Embryonic facial prominence (tissue), 1 donor: ENCODE measurements at regions not wholly inside any gene's neighbourhood (a gene's known extent, or its start where the extent isn't known, plus 50 kb on each side); places are given as distances from the start of the nearest gene placed in this dataset.
"Not testable (repeated sequence)": the region's sequence is repeated elsewhere in the genome, so short reads cannot be mapped to it uniquely, and the experiment has no call there.

Experiments
- DNase-seq: peaks from one replicate; pipeline ENCODE4 v3.0.0-alpha.2; 2016; ENCODE audit errors: extremely low spot score

DNA sequence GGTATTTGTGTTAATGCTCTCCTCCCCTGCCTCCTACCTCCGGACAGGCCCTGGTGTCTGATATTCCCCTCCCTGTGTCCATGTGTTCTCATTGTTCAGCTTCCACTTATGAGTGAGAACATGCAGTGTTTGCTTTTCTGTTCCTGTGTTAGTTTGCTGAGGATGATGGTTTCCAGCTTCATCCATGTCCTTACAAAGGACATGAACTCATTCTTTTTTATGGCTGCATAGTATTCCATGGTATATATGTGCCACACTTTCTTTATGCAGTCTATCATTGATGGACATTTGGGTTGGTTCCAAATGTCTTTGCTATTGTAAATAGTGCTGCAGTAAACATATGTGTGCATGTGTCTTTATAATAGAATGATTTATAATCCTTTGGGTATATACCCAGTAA lies 105.2 kb upstream of the SNX2 start:
- DNase-seq, result not testable (repeated sequence)

DNA sequence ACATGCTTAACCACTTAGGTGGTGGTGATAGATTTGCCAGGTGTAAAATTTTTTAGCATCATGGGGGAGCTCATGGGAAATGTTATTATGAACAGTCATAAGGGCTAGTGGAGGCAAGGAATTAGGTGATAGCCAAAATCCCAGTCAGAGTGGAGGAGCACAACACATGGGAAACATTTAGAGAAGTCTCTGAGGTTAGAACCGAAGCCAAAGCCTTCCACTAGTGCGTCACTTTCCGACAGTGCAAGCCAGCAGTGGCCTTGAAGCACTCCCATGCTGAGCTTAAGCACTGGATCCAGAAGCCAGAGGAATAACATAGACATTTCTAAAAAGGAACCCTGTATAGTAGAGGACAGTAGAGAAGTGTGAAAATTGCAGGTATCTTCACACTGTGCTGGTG lies 101.5 kb upstream of the SNX2 start:
- peak; percentile 13 for DNase-seq

- DNase-seq, result no peak
Measured at GRCh38 chr5:122674385-122674784, 100.5 kb upstream of the SNX2 start.

DNA sequence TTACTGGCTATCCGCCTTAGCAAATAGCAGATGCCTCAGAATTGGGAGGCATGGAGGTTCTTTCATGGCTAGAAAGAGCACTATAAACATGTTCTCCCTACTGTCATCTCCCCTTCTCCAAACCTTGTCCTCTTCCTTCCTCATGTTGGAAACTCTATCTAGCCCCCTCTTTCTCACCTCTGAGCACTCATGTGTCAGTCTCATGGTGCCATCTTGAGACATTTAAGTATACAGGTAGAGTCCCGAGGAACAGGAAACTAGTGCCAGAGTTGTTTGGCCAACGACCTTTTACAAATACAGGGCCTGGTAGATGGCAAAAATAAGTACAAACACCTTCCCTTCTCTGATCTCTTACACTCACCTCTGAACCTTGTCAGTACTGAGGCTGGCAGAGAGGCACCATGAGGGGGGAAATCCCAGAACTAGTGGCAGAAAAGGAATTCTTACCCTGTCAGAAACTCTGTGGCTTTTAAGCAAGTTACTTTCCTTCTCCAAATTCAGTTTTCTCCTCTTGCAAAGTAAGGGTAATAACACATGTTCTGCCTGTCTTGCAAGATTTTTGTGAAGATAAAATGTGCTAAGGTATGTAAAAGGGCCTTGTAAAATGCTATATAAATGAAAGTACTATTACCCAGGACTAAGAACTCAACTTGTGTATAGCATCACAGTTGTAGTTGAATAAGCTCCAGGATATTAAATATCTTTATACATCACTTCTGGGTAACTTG lies 94.1 kb upstream of the SNX2 start:
- no peak for DNase-seq

- no peak for DNase-seq
Measured at GRCh38 chr5:122683631-122684030, 91.2 kb upstream of the SNX2 start.

GRCh38 chr5:122690266-122690665 lies 84.6 kb upstream of the SNX2 start:
- no peak for DNase-seq

DNA sequence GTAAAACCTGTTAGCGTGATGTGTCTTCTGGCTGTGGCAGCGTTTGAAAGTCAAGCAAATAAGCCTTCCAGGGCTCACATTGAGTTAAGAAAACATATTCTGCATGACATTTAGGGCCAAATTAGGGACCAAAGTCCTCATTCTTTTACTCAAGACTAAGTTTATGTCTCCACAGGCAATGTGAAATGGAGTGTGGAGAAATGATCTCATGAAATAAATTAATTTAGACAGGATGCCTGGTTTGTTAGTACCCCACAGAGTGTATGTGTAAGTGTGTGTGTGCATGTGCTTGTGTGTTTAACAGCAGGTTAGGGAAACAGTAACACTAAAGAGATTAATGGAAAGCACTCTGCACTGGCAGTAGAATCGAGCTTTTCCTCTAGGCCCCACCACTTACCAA lies 82.9 kb upstream of the SNX2 start:
- DNase-seq, result no peak

- DNase-seq, result no peak
Measured at GRCh38 chr5:122693963-122694362, 80.9 kb upstream of the SNX2 start.

GRCh38 chr5:122694884-122695283 lies 80.0 kb upstream of the SNX2 start:
- no peak for DNase-seq

DNA sequence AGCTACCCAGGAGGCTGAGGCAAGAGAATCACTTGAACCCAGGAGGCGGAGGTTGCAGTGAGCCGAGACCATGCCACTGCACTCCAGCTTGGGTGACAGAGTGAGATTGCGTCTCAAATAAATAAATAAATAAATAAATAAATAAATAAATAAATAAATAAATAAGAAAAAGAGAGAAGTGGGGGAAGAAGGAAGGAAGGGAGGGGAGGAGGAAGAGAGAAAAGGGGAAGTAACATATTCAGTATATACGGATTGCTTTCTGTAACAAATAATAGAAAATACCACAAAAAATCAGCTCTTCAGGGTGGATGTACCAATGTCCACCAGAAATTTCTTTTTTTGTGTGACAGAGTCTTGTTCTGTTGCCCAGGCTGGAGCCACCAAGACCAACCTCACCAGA lies 78.1 kb upstream of the SNX2 start:
- not testable (repeated sequence) for DNase-seq

DNA sequence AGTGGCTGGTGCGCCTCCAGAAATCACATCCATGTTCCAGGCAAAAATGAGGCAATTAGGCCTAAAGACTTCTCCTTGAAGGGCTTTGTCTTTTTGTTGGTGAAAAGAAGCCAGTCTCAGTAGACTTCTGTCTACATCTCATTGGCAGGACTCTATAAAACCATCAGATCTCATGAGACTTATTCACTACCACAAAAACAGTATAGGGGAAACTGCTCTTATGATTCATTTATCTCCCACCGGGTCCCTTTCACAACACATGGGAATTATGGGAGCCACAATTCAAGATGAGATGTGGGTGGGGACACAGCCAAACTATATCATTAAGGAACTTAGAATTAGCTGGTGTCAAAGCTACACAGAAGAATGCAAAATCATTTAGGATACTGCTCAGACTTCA lies 77.7 kb upstream of the SNX2 start:
- DNase-seq, result no peak

GRCh38 chr5:122699201-122699600 lies 75.7 kb upstream of the SNX2 start:
- DNase-seq, result no peak

DNA sequence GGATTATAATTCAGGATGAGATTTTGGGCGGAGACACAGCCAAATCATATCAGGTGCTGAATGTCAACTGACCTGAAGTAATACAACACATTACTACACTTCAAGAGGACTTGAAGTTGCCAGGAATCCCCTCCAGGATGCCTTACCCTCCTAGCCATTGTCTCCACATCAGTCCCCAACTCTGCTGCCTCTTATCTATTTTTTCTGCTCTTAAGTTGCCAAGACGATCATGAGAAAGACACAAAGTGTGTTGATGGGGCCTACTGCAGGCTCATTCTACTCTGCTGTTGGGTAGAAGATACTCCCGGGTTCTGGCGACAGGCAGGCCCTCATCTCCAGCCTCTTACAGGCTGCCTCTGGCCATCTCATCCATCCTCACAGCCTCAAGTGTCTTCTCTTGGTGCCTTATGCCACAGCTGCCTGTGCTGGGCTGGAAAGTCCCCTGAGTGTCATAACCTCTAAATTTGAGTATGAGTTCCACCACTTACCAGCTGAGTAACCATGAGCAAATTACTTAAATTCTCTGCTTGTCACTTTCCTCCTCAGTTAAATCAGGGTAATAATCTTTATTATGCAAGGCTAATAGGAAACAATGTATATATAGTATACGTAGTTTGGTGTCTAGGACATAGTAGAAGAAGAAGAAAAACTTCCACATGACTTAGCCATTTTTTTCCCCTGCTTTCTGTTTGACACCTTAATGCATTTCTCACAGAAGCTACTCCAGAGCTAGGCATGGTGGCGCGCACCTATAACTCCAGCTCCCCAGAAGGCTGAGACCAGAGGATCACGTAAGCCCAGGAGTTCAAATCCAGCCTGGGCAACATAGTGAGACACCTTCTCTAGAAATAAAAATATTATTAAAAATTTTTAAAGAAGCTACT lies 73.0 kb upstream of the SNX2 start:
- no peak for DNase-seq

GRCh38 chr5:122702524-122702875 lies 72.4 kb upstream of the SNX2 start:
- no peak for DNase-seq

- DNase-seq, result no peak
Measured at GRCh38 chr5:122703203-122703602, 71.7 kb upstream of the SNX2 start.

DNA sequence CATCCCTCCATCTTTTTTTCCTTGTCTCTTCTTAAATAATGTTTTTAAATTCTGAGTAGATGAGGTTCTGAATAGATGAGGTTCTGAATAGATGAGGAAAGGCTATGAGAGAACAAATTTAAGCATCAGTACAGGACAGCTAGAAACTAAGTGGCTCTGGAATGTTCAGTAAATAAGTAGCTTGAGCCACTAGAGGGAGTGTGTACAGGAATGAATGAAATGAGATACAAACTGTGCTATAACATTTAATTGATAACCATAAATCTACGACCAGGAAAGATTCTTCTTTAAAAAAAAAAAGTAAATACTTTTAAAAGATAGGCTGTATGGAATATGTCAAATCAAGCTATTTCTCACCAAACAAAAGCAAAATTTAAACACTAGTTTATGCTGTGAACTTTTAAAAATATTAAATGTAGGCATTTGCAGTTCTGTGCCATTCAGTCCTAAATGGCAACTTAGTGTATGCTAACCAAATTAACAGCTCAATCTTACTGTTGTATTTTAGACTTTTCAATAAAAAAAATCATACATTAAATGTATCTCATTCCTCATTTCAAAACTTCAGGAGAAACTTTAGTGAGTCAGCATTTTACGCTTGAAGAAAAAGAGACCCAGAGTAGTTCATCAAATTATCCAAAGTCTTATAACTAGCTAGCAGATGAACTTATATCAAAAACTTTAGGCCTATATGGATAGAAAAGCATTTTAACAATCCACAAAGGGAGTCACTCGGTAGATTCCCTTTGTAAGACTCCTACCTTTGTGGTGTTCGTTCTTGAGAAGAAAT lies 70.4 kb upstream of the SNX2 start:
- peak; percentile 45 for DNase-seq

GRCh38 chr5:122705851-122706250 lies 69.0 kb upstream of the SNX2 start:
- no peak for DNase-seq

DNA sequence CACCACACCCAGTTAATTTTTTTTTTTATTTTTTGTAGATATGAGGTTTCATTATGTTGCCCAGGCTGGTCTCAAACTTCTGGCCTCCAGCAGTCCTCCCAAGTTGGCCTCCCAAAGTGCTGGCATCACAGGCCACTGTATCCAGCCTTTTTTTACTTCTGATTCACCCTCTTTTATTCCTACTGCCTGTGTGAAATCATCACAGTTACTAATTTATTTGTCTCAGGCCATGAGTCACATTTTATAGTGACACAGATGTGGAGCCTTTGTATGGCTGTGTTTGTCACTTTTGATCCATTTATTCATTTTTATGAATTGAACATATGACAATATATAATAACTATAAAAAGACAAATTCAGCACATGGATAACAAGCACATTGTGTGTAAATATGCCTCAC lies 67.1 kb upstream of the SNX2 start:
- no peak for DNase-seq

GRCh38 chr5:122713041-122713440 lies 61.8 kb upstream of the SNX2 start:
- no peak for DNase-seq

- no peak for DNase-seq
Measured at GRCh38 chr5:122715095-122715494, 59.8 kb upstream of the SNX2 start.

GRCh38 chr5:122718611-122719010 lies 56.3 kb upstream of the SNX2 start:
- DNase-seq, result no peak

DNA sequence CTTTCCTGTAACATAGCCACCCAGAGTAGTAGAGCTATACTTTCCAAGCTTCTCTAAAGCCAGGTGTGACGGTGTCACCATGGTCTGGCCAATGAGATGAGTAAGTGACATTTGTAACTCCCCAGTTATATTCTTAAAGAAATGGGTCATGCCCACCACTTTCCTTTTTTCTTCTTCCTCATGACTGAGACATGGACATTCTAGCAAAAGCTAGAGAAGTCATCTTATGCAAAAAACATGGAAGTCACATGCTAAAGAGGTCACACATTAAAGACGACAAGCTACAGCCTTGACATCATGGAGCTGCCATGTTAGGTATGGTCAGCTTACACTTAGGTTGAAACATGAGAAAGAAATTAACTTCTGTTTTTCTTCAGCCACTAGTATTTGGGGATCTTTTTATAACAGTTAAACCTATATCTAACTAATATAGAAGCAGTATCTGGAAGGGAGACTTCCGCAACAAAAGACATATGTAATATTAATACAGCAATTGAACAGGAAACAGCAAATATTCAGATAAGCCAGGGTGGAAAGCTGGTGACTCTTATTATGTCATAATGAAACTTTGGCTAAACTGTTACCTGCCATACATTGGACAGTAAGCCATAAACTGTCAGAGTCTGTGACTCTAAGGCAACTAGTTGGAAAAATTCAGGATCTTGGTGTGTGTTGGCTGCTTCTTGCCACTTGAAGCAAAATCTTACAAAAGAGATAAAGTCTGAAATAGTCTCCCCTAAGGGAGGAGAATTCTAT lies 54.7 kb upstream of the SNX2 start:
- no peak for DNase-seq
